HL-60 (cell line): ENCODE measurements at regions not wholly inside any gene's neighbourhood (a gene's known extent, or its start where the extent isn't known, plus 50 kb on each side); places are given as distances from the start of the nearest gene placed in this dataset.

Experiments used
- CTCF ChIP-seq: IDR thresholded peaks from one replicate; pipeline ENCODE4 v1.5.1; 2011; ENCODE audit warnings: low read length, control low read depth, inconsistent platforms; ENCODE audit not compliant: insufficient read depth
- GABPA ChIP-seq: IDR thresholded peaks from 2 replicates; pipeline ENCODE4 v1.6.1; 2012; ENCODE audit warnings: low read depth
- POLR2AphosphoS5 ChIP-seq: IDR thresholded peaks from 2 replicates; pipeline ENCODE4 v1.6.1; 2012; ENCODE audit warnings: low read depth
- SPI1 ChIP-seq: IDR thresholded peaks from 2 replicates; pipeline ENCODE4 v1.6.1; 2012; ENCODE audit warnings: low read depth, mild to moderate bottlenecking, borderline replicate concordance

GRCh38 chr2:183665425-183665824, 541.2 kb downstream of the NUP35 start:
- no peak for TF ChIP-seq POLR2AphosphoS5
- TF ChIP-seq CTCF = no peak
- no peak for TF ChIP-seq SPI1
- TF ChIP-seq GABPA = no peak
